Endothelial cell (in vitro differentiated cells): ENCODE measurements at regions not wholly inside any gene's neighbourhood (a gene's known extent, or its start where the extent isn't known, plus 50 kb on each side); places are given as distances from the start of the nearest gene placed in this dataset.
A peak's percentile ranks its signal among the peaks of the same experiment; 100 is the strongest.

Experiments used
- DNase-seq: peaks from one replicate; pipeline ENCODE4 v3.0.0; 2021; ENCODE audit warnings: low spot score
- H3K27ac Mint-ChIP-seq: one replicate; pipeline ENCODE4 v1.8.0; 2021; ENCODE audit warnings: mixed read lengths, inconsistent platforms; ENCODE audit not compliant: unreplicated experiment
- H3K27me3 Mint-ChIP-seq: one replicate; pipeline ENCODE4 v1.8.0; 2021; ENCODE audit warnings: mild to moderate bottlenecking, moderate library complexity, mixed read lengths, inconsistent platforms; ENCODE audit not compliant: unreplicated experiment
- H3K36me3 Mint-ChIP-seq: one replicate; pipeline ENCODE4 v1.8.0; 2021; ENCODE audit warnings: mild to moderate bottlenecking, low read depth, mixed read lengths, inconsistent platforms; ENCODE audit not compliant: unreplicated experiment
- H3K4me1 Mint-ChIP-seq: one replicate; pipeline ENCODE4 v1.8.0; 2021; ENCODE audit warnings: mild to moderate bottlenecking, mixed read lengths, inconsistent platforms; ENCODE audit not compliant: unreplicated experiment
- H3K4me3 Mint-ChIP-seq: one replicate; pipeline ENCODE4 v1.8.0; 2021; ENCODE audit warnings: mild to moderate bottlenecking, mixed read lengths, inconsistent platforms; ENCODE audit not compliant: unreplicated experiment
- H3K9me3 Mint-ChIP-seq: one replicate; pipeline ENCODE4 v1.8.0; 2021; ENCODE audit warnings: mixed read lengths, inconsistent platforms; ENCODE audit not compliant: unreplicated experiment
- TF ChIP-seq, protein P1 (sequence below): fragments of 200-600 bp; sonication (generic); IDR thresholded peaks from one replicate; pipeline ENCODE4 v1.5.0; 2021; ENCODE audit warnings: antibody characterized with exemption; ENCODE audit not compliant: unreplicated experiment

DNA sequence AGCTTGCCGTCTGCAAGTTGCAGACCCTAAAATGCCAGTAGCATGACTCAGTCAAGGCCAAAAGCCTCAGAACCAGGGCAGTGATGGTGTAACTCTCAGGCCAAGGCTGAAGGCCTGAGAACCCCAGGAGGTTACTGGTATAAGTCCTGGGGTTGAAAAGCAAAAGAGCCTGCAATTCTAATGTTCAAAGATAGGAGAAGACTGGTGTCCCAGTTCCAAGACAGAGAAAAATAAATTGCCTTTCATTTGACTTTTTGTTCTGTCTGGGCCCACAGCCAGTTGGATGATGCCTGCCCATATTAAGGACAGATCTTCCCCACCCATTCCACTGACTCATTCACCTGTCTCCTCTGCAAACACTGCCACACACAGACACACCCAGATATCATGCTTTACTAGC is 673.2 kb downstream of the CDH18 start:
- TF ChIP-seq, protein P1, sequence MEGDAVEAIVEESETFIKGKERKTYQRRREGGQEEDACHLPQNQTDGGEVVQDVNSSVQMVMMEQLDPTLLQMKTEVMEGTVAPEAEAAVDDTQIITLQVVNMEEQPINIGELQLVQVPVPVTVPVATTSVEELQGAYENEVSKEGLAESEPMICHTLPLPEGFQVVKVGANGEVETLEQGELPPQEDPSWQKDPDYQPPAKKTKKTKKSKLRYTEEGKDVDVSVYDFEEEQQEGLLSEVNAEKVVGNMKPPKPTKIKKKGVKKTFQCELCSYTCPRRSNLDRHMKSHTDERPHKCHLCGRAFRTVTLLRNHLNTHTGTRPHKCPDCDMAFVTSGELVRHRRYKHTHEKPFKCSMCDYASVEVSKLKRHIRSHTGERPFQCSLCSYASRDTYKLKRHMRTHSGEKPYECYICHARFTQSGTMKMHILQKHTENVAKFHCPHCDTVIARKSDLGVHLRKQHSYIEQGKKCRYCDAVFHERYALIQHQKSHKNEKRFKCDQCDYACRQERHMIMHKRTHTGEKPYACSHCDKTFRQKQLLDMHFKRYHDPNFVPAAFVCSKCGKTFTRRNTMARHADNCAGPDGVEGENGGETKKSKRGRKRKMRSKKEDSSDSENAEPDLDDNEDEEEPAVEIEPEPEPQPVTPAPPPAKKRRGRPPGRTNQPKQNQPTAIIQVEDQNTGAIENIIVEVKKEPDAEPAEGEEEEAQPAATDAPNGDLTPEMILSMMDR = peak; percentile 24
- no peaks in the 10 kb centered on the region for H3K36me3 Mint-ChIP-seq
- H3K27ac Mint-ChIP-seq = no peak overlapping the region
- no peaks in the 10 kb centered on the region for H3K27me3 Mint-ChIP-seq
- no peaks in the 10 kb centered on the region for H3K4me1 Mint-ChIP-seq
- H3K9me3 Mint-ChIP-seq = peaks cover 8% of the 10 kb centered on the region
- H3K4me3 Mint-ChIP-seq = no peak overlapping the region
- no peak for DNase-seq

DNA sequence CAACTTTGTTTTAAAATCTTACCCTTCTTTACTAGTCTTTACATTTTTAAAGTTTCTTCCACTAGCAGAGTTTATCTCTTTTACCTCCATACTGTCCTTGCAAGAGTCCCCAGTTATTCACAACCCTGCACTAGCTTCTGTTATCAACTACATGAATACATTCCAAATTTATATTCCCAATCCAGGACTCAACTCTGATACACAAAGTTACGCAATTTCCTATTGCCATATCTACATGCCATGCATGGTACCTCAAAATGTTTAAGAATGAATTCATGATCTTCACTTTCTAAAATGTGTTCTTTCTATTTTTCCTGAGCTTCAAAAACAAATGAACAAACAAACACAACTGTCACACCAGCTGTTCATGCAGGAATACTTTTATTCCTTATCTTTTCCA is 668.7 kb downstream of the CDH18 start:
- H3K4me3 Mint-ChIP-seq = no peak overlapping the region
- H3K27me3 Mint-ChIP-seq = no peaks in the 10 kb centered on the region
- no peaks in the 10 kb centered on the region for H3K9me3 Mint-ChIP-seq
- TF ChIP-seq, protein P1 = no peak
- H3K4me1 Mint-ChIP-seq = peaks cover 2% of the 10 kb centered on the region
- no peak for DNase-seq
- H3K27ac Mint-ChIP-seq = no peak overlapping the region
- H3K36me3 Mint-ChIP-seq = no peaks in the 10 kb centered on the region

DNA sequence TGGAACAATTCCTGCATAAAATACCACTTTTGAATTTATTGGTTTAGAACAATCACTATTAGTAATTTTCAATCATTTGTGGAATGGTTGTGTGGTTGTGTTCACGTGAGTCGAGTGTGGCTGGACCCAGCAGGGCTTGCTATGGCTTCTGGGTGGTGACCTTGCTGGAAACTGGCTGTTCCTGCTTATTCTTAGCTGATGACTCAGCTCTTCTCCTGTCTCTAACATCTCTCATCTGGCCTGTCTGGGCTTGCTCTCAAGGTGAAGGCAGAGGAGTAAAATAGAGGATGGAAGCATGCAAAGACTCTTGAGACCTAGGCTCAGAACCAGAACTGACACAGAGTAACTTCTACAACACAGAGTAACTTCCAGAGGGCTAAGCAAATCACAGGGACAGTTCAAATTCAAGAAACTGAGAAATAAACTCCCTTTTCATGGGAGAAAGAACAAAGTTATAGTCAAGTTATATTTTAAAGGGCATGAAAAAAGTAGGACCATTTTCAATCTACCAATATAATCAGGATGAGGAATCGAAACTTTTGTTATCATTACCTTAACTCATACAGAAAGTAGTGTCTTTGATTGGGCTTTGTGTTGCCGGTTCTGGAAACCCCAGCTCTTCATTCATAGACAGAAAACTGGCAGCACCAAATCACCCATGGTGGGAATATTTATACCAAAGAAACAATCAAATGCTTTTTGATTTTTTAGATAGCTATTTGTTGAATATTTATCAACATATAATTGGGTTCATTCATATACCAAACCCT is 665.1 kb downstream of the CDH18 start:
- peaks cover 2% of the 10 kb centered on the region for H3K4me1 Mint-ChIP-seq
- H3K4me3 Mint-ChIP-seq = no peak overlapping the region
- no peaks in the 10 kb centered on the region for H3K27me3 Mint-ChIP-seq
- TF ChIP-seq, protein P1 = no peak
- H3K9me3 Mint-ChIP-seq = no peaks in the 10 kb centered on the region
- DNase-seq = no peak
- H3K27ac Mint-ChIP-seq = no peak overlapping the region
- no peaks in the 10 kb centered on the region for H3K36me3 Mint-ChIP-seq

DNA sequence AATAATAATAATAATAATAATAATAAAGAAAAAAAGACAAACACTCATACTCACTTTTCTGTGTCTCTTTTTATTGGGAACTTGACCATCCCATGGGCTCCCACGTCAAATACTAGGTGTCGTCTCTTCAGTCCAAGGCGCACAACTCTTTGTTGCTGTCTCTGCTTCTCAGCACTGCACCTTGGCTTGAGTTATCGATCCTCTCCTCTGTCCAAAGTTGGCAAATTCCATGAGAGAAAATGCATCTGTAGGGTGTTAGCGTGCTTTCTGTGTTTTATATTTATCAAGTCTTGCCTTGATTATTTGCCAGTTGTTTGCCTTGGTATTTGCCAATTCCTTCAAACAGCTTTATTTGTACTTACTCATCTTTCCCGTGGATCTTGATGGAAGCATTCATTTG is 653.7 kb downstream of the CDH18 start:
- Mint-ChIP-seq H3K4me3 (no peak overlapping the region), H3K9me3 (no peaks in the 10 kb centered on the region), H3K36me3 (no peaks in the 10 kb centered on the region), H3K4me1 (no peaks in the 10 kb centered on the region), H3K27ac (no peak overlapping the region), H3K27me3 (peaks cover 4% of the 10 kb centered on the region)
- DNase-seq = no peak
- TF ChIP-seq, protein P1 = no peak

DNA sequence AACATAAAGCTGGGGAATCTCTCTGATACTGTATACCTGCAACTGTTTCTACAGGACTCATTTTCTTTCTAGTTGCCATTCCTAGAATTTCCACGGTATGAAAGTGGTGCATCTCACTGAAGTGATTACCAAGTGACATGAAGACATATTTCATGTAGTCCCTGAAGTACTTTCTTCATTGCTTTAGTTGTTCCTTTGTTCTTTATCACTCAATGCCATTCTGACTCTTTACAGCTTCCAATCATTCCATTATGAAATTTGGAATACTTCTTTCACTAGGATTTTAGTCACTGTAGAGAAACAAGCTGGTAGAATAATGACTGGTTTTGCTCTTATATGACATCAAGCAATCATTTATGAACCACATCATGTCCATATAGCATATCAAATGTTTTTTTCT is 645.1 kb downstream of the CDH18 start:
- Mint-ChIP-seq H3K4me1 (no peaks in the 10 kb centered on the region), H3K9me3 (no peaks in the 10 kb centered on the region), H3K4me3 (no peak overlapping the region), H3K27me3 (no peaks in the 10 kb centered on the region), H3K27ac (no peak overlapping the region), H3K36me3 (no peaks in the 10 kb centered on the region)
- TF ChIP-seq, protein P1 = no peak
- no peak for DNase-seq
